SIG-M5 treated with dmso at 0.1 percent for 504 hours (cell line): ENCODE measurements at regions not wholly inside any gene's neighbourhood (a gene's known extent, or its start where the extent isn't known, plus 50 kb on each side); places are given as distances from the start of the nearest gene placed in this dataset.

Source experiments
- DNase-seq: peaks from one replicate; lab custom pipeline; 2025; ENCODE audit not compliant: unreplicated experiment; lab: John Stamatoyannopoulos, UW

- no peak for DNase-seq
Measured at GRCh38 chr12:66848967-66849366, 170.1 kb upstream of the GRIP1 start.

- DNase-seq: peak; percentile 36
Measured at GRCh38 chr12:66851134-66851533, 172.3 kb upstream of the GRIP1 start.

GRCh38 chr12:66852091-66852490 lies 173.2 kb upstream of the GRIP1 start:
- no peak for DNase-seq

- DNase-seq: no peak
Measured at GRCh38 chr12:66852765-66853164, 173.9 kb upstream of the GRIP1 start.

GRCh38 chr12:66859751-66860440 lies 181.0 kb upstream of the GRIP1 start:
- DNase-seq: no peak

GRCh38 chr12:66860752-66861750 lies 182.2 kb upstream of the GRIP1 start:
- peak; percentile 26 for DNase-seq

GRCh38 chr12:66862356-66862985 lies 183.6 kb upstream of the GRIP1 start:
- no peak for DNase-seq

- no peak for DNase-seq
Measured at GRCh38 chr12:66863276-66863675, 184.4 kb upstream of the GRIP1 start.

- DNase-seq: no peak
Measured at GRCh38 chr12:66877925-66878324, 199.0 kb upstream of the GRIP1 start.

- no peak for DNase-seq
Measured at GRCh38 chr12:66879409-66879808, 200.5 kb upstream of the GRIP1 start.

- no peak for DNase-seq
Measured at GRCh38 chr12:66881386-66881785, 202.5 kb upstream of the GRIP1 start.

- DNase-seq: no peak
Measured at GRCh38 chr12:66884091-66884490, 205.2 kb upstream of the GRIP1 start.

- no peak for DNase-seq
Measured at GRCh38 chr12:66885115-66885875, 206.4 kb upstream of the GRIP1 start.

- no peak for DNase-seq
Measured at GRCh38 chr12:66896797-66897196, 217.9 kb upstream of the GRIP1 start.

GRCh38 chr12:66898700-66899469 lies 220.0 kb upstream of the GRIP1 start:
- DNase-seq: no peak

- DNase-seq: no peak
Measured at GRCh38 chr12:66899588-66899987, 220.7 kb upstream of the GRIP1 start.

GRCh38 chr12:66900616-66901015 lies 221.7 kb upstream of the GRIP1 start:
- DNase-seq: no peak

- DNase-seq: peak; percentile 33
Measured at GRCh38 chr12:66901138-66901932, 222.5 kb upstream of the GRIP1 start.

GRCh38 chr12:66902020-66902419 lies 223.1 kb upstream of the GRIP1 start:
- no peak for DNase-seq
